GM18511 (cell line): ENCODE measurements at regions not wholly inside any gene's neighbourhood (a gene's known extent, or its start where the extent isn't known, plus 50 kb on each side); places are given as distances from the start of the nearest gene placed in this dataset.
"Not testable (repeated sequence)": the region's sequence is repeated elsewhere in the genome, so short reads cannot be mapped to it uniquely, and the experiment has no call there.

Experiments
- ATAC-seq: cut with Tn5 transposase; IDR thresholded peaks from one replicate; pipeline ENCODE4 v1.9.1; 2021; ENCODE audit warnings: mild to moderate bottlenecking, moderate library complexity; ENCODE audit not compliant: unreplicated experiment

DNA sequence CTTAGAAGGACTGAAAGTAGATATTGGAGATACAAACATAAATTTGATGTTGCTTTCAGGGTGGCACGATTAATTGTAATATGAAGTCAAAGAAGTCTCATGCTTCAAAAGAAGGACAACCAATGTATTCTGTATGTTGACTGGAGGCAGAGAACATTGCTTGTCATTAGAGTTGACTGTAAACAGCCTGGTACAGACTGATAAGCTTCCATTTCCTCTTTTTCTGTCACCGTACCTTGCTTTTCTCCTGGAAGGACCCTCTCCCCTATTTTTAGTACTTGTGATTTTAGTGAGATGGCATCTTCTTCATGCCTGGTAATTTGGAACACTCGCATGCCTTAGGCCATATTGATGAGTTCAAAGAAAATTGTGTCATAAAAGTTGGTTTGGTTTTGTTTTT, 809.4 kb downstream of the PRELID2 start:
- no peak for ATAC-seq

DNA sequence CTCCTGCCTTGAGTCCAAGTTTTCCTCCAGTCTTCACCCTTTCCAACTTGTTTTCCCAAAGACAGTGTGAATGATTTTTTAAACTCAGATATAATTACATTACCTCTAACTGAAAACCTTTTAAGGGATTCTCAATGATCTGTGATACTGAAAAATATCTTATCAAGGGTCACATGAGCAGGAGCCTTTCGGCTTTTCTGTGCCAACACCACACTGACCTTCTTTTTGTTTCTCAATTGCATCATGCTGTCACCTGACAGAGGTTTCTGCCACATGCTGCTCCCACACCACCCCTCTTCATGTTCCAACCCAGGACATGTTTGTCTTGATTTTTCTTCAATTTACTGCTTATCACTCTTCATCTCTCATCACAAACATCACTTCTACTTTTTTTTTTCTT, 820.0 kb downstream of the PRELID2 start:
- no peak for ATAC-seq

DNA sequence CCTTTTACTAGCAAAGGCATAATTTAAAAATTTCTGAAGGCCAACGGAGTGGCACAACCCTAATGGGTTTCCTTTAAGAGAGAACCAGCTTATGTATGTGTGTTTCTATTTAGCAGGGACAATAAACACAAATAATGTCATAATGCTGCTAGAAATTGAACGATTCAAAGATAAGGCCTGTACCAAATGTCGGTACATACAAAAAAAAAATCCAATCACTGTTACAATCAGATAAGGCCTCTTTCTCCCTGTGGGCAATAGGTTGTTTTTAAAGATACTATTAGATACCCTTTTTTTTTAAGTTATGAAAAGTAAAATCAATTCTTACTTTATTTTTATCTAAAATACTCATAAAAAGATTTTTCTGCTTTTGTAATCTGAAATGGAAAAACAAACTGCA, 821.0 kb downstream of the PRELID2 start:
- ATAC-seq: no peak

DNA sequence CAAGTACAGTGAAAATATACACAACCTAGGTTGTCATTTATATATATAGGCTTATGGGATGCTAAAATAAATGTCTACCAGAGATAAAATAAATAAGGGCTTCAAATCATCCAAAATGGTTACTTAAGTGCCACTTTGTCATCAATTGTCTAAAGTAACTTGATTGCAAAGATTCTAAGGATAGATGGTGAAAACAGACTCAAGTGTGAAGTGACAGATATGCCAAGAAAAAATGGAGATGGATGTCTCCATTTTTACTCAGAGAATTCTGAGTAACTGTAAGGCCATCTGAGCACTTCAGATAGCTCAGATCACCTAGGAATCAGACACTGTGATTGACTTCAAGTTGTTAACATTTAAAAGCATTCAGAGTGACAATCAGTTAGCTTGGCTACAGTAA, 824.3 kb downstream of the PRELID2 start:
- no peak for ATAC-seq

DNA sequence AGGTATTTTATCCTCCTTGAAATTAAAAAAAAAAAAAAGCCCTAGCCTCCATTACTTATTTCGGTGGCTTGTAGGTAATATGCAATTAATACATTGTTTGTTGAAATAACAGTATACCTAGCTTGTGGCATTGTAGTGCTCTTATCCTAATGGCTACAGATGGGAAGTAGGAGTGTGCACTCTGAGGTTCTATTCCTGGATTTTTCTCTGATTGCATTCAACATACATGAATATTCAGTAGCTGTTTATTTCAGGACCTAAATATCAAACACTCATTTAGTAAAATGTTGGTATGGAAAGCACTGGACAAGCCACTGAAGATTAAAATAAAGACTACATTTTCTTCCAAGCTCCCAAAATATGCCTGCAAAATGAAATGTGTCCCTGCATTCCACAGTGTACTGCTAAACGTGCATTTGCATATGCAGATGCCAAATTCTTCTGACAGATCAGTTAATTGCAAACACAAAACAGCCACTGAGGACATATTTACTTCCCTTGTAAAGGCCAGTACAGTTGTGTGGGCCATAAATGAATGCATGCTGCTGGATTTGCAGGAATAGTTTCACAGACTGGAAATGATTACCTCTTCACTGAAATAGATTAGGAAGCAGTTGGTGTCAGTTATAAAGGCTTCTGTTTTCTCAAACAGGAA, 826.1 kb downstream of the PRELID2 start:
- ATAC-seq: no peak

DNA sequence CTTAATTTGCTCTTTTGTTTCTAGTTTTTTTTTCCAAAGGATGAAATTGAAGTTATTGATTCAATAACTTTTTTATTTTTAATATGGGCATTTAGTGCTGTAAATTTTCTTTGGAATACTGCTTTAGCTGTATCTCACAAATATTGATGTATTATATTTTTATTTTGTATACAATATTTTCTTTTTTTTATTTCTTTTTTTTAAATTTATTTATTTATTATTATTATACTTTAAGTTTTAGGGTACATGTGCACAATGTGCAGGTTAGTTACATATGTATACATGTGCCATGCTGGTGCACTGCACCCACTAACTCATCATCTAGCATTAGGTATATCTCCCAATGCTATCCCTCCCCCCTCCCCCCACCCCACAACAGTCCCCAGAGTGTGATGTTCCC, 823.7 kb downstream of the KCTD16 start:
- not testable (repeated sequence) for ATAC-seq

DNA sequence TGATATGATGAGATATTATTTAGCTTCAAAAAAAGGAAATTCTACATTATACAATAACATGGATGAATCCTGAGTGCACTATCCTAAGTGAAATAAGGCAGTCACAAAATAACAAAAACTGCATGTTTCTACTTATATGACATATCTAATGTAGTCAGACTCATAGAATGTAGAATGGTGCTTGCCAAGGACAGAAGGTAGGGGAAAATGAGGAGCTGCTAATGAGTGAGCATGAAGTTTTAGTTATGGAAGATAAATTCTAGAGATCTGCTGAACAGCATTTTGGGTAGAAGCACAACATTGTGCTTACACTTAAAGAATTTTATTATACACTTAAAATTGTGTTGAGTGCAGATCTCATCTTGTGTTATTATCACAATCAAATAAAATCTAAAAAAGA, 812.4 kb downstream of the KCTD16 start:
- no peak for ATAC-seq

DNA sequence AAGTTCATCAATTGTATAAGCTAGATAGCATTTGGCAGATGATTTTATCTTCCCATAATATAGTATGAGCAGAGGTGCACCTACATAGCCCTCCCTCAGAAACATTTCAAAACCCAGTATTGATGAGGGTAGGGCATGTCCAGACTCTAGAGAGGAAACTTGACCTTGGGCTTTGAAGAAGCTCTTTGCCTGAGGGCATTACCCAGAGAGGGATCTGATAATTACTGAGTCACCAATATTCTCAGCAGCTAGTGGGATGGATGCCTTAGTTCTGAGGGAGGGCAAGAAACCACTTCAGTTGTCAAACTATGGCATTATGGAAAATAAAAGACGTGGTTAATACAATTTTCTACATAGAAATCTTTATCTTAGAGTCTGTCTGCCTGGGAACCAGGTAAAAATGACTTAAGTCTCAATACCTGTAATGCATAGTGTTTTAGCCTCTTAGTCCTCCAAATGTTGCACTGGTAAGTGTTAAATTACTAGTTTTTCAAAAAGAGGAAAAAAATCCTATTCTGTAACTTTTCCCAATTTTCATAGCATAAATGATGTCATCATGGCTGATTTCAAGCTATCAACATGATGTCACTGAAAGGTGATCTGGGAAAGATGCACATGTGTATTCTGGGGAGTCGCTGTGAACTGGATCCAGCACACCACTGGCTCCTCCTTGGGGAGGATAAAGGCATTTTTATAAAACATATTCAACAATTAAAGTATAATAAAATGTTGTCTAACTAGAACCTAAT, 809.0 kb downstream of the KCTD16 start:
- no peak for ATAC-seq

DNA sequence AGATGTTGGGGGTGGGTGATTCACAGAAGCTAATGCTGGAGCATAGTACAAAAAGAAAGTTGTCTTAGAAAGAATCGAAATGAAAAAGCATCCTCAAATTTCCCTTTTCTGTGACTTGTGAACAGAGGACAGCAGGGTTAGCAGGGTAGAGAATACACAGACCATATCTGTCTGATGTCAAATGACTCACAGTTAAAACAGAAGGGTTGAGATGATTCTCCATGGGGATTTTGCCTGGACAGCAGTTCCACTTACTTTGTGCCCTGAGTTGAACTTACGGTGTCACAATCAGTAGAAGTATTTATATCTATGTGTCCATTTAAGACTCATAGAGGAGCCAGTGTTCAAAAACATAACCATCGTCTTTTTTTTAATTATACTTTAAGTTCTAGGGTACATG, 801.6 kb downstream of the KCTD16 start:
- no peak for ATAC-seq

DNA sequence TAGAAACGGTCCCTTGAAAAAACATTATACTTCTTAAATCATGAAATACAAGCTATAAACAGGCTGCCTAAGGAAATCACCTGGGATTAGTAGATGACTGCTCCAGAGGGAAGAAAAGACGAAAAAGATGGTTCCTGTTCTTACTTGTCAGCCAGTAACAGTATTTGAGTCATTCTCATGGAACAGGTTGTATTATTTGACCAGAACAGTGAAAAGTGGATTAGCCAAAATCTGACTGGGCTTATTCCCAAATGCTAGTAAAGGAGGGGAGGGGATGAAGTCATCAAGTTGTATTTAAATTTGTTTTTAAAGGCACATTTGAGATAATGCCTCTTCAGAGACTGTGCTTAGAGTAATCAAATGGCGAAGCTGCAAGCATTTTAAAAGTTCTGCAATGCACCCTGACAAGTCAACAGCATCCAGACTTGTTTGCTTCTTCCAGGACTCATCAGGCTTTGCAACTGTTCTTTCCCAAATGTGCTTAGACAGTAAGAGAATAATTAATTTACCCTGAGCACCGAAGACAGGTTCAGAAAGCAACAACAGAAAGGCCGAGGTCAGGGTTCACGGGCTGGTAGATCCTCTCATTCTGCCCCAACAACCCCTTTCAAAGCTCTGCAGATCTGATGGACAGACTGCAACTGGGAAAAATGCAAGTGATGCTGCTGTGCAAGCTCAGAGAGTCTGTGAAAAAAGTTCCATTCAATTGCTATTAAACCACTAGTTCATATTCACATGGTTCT, 800.6 kb downstream of the KCTD16 start:
- no peak for ATAC-seq

DNA sequence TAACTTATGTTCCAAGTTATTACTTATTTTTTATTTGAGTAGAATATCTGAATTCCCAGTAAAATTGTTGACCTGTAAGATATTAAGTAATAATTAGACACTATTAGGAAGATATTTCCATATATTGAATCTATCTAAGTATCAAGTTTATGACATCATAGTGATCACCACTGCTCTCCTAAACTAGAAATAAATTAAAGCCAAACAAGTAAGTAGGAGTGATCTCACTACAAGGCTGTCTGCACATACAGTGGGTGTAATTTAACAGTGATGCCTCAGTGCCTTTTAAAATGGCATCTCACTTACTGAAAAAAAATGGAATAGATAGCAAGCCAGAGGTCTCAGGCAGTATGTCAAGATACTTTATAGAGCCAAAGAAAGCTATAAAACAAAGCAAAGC, 789.6 kb downstream of the KCTD16 start:
- ATAC-seq: no peak

DNA sequence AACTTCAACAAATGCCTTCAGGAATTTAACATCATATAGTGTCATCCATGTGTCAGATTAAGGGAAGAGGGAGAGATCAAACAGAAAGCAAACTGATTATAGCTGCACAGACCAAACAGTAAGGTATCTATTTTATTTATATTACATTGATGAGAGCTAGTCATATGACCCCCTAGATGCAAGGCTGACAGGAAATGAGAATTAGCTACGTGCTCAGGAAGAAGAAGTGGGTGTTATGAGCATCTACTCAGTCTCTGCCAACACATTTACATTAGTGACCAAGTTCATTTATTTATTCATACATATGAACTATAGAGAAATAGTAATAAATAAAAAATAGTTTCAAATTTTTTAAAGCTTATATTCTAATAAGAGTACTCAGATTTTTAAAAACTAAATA, 787.3 kb downstream of the KCTD16 start:
- no peak for ATAC-seq

DNA sequence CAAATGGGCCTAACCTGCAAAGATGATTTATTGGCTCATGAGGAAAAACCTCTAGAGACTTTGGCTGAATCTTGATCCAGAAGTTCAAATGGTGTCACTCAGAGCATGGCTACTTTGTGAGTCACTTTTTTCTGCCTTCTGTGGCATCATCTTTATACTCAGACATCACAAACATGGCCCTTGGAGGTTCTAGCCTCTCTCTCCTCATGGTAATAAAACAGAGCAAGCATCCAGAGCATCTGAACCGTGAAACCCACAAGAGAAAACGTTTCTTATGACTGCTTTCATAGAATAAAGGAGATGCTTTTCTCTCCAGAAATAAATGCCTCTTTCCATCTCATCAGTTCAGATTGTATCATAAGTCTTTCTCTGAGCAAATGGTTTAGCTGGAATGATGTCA, 780.3 kb downstream of the KCTD16 start:
- ATAC-seq: no peak

DNA sequence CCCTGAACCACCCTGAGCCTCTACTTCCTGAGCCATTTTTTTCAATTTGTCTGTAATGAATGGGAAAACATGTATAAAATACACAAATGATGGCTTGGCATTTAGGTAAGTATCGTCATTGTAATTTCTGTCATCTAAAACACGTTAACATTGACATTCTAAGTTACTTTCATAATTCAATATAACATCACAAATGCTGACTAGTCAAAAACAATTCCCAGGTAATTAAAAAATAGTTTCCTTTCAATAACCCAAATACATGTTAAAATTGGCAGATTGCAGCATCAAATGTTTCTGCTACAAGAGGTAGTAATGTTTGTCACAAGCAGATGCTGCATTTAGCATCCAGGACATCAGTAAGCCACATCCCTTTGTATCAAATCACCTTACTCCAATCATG, 776.4 kb downstream of the KCTD16 start:
- ATAC-seq: no peak

DNA sequence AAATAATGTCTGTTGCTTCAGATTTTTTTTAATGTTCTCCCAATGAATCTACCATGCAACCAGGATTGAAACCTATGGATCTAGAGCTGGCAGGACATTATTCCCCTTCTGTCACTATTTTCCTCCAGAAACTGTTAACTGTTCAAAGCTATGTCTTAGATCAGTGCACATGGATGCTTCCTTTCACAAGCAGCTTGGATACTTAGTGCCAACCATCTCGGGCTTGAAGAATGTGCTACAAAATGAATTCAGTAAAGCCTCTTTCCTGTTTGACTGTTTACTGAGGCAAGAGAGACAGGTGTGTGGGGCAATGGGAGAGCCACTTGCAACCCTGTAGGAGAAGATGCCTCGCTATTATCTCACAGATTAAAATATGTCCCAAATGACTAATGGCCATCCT, 774.8 kb downstream of the KCTD16 start:
- no peak for ATAC-seq

DNA sequence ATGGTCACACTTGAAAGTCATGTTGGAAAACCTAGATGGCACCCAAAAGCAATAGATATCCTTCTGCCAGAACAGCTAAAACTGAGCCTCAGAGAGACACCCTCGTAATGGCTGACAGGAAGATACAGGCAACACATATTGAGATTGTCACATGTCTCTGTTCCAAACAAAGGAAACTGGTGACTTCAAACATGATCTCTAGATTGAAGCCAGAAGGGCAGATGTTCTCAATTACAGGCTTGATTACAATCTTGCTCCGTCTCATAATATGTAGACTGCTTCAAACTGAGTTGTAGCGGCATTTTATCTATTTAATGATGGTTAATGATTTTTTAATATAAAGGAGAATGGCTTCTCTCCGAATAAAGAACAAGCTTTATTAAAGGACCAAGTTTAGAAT, 774.3 kb downstream of the KCTD16 start:
- no peak for ATAC-seq

DNA sequence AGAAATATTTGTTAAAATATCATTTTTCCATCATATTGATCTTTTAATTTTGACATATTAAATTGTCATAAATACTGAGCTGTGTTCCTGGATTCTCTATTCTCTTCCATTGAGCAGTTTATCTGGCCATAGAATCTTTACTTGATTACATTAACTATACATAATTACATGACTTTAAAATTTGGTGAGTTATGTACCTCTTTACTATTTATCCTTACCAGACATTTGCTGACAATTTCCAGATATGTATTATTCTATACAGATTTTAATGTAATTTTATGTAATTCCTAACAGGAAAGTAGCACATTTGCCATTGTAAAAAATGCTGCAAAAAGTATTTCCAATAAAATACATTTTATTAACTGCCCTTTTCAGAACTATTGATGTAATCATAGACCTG, 770.3 kb downstream of the KCTD16 start:
- no peak for ATAC-seq

DNA sequence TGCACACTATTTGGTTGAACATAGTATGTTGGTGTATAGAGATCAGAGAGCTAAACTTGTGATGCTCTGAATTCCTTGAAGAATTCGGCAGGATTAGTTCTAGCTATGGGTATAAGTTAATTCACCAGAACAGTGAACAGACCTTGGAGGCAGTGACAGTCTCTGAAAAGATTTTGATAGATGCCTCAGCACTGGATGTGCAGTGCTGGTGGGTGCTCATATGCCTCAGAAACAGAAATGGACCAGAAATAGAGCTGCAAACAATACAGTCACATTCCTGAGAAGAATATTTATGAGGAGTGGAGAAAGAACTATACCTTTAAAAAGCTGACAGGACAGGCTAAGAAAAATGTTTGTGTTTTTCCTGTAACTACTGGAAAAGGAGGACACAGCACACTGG, 747.7 kb downstream of the KCTD16 start:
- no peak for ATAC-seq

DNA sequence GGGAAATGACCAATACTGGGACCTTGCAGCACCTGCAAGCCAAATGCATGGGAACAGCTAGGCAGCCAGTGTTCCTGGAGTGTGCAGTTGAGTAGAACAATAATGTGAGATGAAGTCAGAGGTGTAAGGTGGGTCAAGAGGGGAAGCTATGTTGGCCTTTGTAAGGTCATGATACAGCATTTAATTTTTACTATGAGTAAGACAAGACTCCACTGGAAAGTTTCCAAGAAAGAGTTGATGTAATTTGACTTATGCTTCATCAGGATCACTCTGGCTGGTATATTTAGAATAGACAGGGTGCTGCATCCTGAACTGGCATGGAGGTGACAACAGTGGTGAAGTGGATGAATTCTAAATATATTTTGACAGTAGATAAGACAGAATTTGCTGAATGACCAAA, 744.8 kb downstream of the KCTD16 start:
- ATAC-seq: no peak

DNA sequence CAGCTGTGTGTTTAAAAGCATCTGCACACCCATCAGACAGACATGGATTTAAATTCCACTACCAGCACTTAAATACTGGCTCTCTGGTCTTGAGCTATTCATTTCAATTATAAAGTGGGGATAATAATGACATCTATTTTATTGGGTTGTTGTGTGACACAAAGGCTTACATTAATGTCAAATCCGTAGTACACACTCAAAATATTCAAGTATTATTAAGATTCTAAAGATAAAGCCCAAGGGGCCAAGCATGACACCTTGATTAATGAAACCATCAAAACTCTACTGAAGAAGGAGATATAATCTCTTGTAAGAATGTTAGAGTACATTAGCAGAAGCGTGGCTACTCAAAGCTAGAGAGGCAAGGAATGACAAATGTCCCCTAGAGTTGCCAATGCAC, 743.0 kb downstream of the KCTD16 start:
- ATAC-seq: no peak

DNA sequence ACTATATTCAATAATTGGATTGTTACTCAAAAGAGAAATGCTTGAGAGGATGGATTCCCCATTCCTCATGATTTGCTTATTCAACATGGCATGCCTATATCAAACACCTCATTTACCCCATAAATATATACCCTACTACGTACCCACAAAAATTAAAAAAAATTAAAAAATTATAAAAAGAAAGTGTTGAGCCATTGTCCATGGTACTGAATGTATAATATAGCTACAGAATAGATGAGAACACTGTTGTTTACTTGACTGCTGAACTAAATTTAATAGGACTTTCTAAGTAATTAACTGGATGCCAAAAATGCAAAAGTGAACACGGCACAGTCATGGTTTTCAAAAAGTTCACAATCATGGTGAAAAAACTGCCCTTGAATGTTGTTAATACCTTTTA, 725.8 kb downstream of the KCTD16 start:
- no peak for ATAC-seq

DNA sequence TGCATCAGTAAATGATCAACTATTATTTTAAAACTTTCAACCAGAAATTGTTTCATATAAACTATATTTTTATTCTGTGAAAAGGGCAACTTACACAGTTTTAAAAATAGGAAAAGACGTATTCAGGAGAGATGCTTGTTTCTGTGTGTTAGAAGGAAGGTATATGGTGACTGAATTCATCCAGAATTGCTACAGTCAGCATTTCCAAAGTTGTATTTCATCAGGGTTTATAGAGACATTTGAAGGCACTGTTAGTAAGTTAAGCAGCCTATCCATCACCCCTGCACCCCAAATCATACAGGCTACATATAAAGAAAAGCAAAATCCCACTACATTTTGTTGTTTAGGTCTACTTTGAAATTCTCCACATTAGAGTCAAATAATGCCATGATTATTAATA, 716.0 kb downstream of the KCTD16 start:
- no peak for ATAC-seq
